ENCODE measurements at regions not wholly inside any gene's neighbourhood (a gene's known extent, or its start where the extent isn't known, plus 50 kb on each side); places are given as distances from the start of the nearest gene placed in this dataset.

GRCh38 chr1:25106976-25107642 lies 125.2 kb downstream of the SYF2 start:
- Histone ChIP-seq H3K27me3 (ENCODE audit: control insufficient read depth in 1 of 2, insufficient read depth in 2 of 2, low read length in 2 of 2) (peaks cover 0 to 3% of the 10 kb centered on the region in 2 donors), H3K36me3 (ENCODE audit: control insufficient read depth in 1 of 2, insufficient read depth in 2 of 2, low read length in 2 of 2) (no peaks in the 10 kb centered on the region), H3K4me3 (ENCODE audit: low read depth in 1 of 2, low read length in 2 of 2) (peak overlapping the region in 1 of 2 donors; percentile 16), H3K9me3 (ENCODE audit: control insufficient read depth in 1 of 2, low read length in 2 of 2) (peaks cover 0 to 8% of the 10 kb centered on the region in 2 donors), H3K27ac (ENCODE audit: low read depth, low read length) (no peak overlapping the region), H3K9ac (ENCODE audit: low read depth in 1 of 2, low read length in 2 of 2) (no peak overlapping the region), H3K4me1 (ENCODE audit: control insufficient read depth in 1 of 2, insufficient read depth in 2 of 2, low read length in 2 of 2) (peaks cover 7 to 14% of the 10 kb centered on the region in 2 donors)

DNA sequence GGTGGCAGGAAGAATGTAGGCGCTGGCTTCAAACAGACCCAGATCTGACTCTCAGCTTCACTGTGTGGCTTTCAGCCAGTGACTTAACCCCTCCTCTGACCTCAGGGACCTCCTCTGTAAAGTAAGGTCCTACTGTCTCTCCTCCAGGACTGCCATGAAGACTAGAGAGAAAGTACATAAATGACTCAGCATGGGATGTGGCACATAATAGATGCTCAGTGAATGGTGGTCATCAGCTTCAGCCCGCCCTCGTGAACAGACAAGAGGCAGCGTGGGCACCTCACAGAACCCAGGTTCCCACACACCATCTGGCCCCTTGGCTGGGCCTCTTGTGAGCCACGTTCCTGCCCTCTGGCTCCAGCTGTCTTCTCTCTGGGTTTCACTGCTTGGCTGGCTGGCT lies 126.0 kb downstream of the SYF2 start:
- H3K4me3 ChIP-seq (ENCODE audit: low read depth in 1 of 2, low read length in 2 of 2) = no peak overlapping the region
- no peak overlapping the region for H3K9ac ChIP-seq (ENCODE audit: low read depth in 1 of 2, low read length in 2 of 2)
- H3K4me1 ChIP-seq (ENCODE audit: control insufficient read depth in 1 of 2, insufficient read depth in 2 of 2, low read length in 2 of 2) = peaks cover 7 to 19% of the 10 kb centered on the region in 2 donors
- H3K27me3 ChIP-seq (ENCODE audit: control insufficient read depth in 1 of 2, insufficient read depth in 2 of 2, low read length in 2 of 2) = peaks cover 0 to 3% of the 10 kb centered on the region in 2 donors
- H3K36me3 ChIP-seq (ENCODE audit: control insufficient read depth in 1 of 2, insufficient read depth in 2 of 2, low read length in 2 of 2) = no peaks in the 10 kb centered on the region
- H3K27ac ChIP-seq (ENCODE audit: low read depth, low read length) = no peak overlapping the region
- peaks cover 0 to 8% of the 10 kb centered on the region in 2 donors for H3K9me3 ChIP-seq (ENCODE audit: control insufficient read depth in 1 of 2, low read length in 2 of 2)

- Histone ChIP-seq H3K9me3 (ENCODE audit: control insufficient read depth in 1 of 2, low read length in 2 of 2) (peaks cover 0 to 8% of the 10 kb centered on the region in 2 donors), H3K4me3 (ENCODE audit: low read depth in 1 of 2, low read length in 2 of 2) (no peak overlapping the region)
Measured at GRCh38 chr1:25105836-25106235, 126.5 kb downstream of the SYF2 start.

GRCh38 chr1:25104932-25105561 lies 127.3 kb downstream of the SYF2 start:
- Histone ChIP-seq H3K9me3 (ENCODE audit: control insufficient read depth in 1 of 2, low read length in 2 of 2) (peaks cover 0 to 8% of the 10 kb centered on the region in 2 donors), H3K4me3 (ENCODE audit: low read depth in 1 of 2, low read length in 2 of 2) (no peak overlapping the region), H3K4me1 (ENCODE audit: control insufficient read depth in 1 of 2, insufficient read depth in 2 of 2, low read length in 2 of 2) (peaks cover 7 to 20% of the 10 kb centered on the region in 2 donors), H3K9ac (ENCODE audit: low read depth in 1 of 2, low read length in 2 of 2) (no peak overlapping the region), H3K27ac (ENCODE audit: low read depth, low read length) (no peak overlapping the region), H3K36me3 (ENCODE audit: control insufficient read depth in 1 of 2, insufficient read depth in 2 of 2, low read length in 2 of 2) (no peaks in the 10 kb centered on the region), H3K27me3 (ENCODE audit: control insufficient read depth in 1 of 2, insufficient read depth in 2 of 2, low read length in 2 of 2) (peaks cover 0 to 3% of the 10 kb centered on the region in 2 donors)

More at GRCh38 chr1:25105836-25106235, 126.5 kb downstream of the SYF2 start:
- Histone ChIP-seq H3K27ac (ENCODE audit: low read depth, low read length) (no peak overlapping the region), H3K4me1 (ENCODE audit: control insufficient read depth in 1 of 2, insufficient read depth in 2 of 2, low read length in 2 of 2) (peaks cover 7 to 20% of the 10 kb centered on the region in 2 donors), H3K27me3 (ENCODE audit: control insufficient read depth in 1 of 2, insufficient read depth in 2 of 2, low read length in 2 of 2) (peaks cover 0 to 3% of the 10 kb centered on the region in 2 donors), H3K9ac (ENCODE audit: low read depth in 1 of 2, low read length in 2 of 2) (no peak overlapping the region), H3K36me3 (ENCODE audit: control insufficient read depth in 1 of 2, insufficient read depth in 2 of 2, low read length in 2 of 2) (no peaks in the 10 kb centered on the region)

DNA sequence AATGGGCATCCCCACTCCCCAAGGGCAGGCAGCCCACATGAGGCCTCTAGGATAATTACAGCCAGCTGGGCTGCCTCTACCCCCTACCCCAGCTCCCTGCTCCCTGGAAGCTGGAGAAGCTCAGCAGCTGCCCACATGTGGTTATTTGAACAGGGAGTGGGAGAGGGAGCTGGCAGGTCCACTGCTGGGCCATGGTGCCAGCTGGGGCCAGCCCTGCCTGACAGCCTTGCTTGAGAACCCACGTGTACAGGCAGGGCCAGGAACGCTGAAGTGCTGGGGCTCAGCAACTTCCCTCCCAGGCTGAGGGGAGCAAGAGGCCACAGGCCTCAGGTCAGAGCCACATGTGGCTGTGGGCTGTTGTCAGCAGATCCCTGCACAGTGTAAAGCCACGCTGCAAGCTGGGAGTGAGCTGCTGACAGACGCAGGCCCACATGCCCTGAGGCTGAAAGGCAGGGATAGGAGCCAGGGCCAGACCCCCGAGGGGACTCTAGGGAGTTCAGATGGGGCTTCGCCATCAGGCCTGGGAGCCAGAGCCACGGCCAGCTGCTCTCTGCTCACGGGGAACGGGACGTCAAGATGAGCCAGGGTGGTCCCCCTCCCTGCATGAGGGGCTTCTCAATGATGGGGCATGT lies 129.0 kb downstream of the SYF2 start:
- Histone ChIP-seq H3K4me1 (ENCODE audit: control insufficient read depth in 1 of 2, insufficient read depth in 2 of 2, low read length in 2 of 2) (peaks cover 13 to 25% of the 10 kb centered on the region in 2 donors), H3K27me3 (ENCODE audit: control insufficient read depth in 1 of 2, insufficient read depth in 2 of 2, low read length in 2 of 2) (peaks cover 0 to 7% of the 10 kb centered on the region in 2 donors), H3K4me3 (ENCODE audit: low read depth in 1 of 2, low read length in 2 of 2) (no peak overlapping the region), H3K36me3 (ENCODE audit: control insufficient read depth in 1 of 2, insufficient read depth in 2 of 2, low read length in 2 of 2) (no peaks in the 10 kb centered on the region), H3K9me3 (ENCODE audit: control insufficient read depth in 1 of 2, low read length in 2 of 2) (no peaks in the 10 kb centered on the region), H3K9ac (ENCODE audit: low read depth in 1 of 2, low read length in 2 of 2) (no peak overlapping the region), H3K27ac (ENCODE audit: low read depth, low read length) (no peak overlapping the region)

- no peaks in the 10 kb centered on the region for H3K36me3 ChIP-seq (ENCODE audit: control insufficient read depth in 1 of 2, insufficient read depth in 2 of 2, low read length in 2 of 2)
- no peak overlapping the region for H3K4me3 ChIP-seq (ENCODE audit: low read depth in 1 of 2, low read length in 2 of 2)
- H3K4me1 ChIP-seq (ENCODE audit: control insufficient read depth in 1 of 2, insufficient read depth in 2 of 2, low read length in 2 of 2) = peaks cover 11 to 15% of the 10 kb centered on the region in 2 donors
- H3K9ac ChIP-seq (ENCODE audit: low read depth in 1 of 2, low read length in 2 of 2) = no peak overlapping the region
- no peaks in the 10 kb centered on the region for H3K9me3 ChIP-seq (ENCODE audit: control insufficient read depth in 1 of 2, low read length in 2 of 2)
- peaks cover 0 to 7% of the 10 kb centered on the region in 2 donors for H3K27me3 ChIP-seq (ENCODE audit: control insufficient read depth in 1 of 2, insufficient read depth in 2 of 2, low read length in 2 of 2)
- H3K27ac ChIP-seq (ENCODE audit: low read depth, low read length) = no peak overlapping the region
Measured at GRCh38 chr1:25100151-25100833, 132.0 kb downstream of the SYF2 start.

- no peak overlapping the region for H3K27ac ChIP-seq (ENCODE audit: low read depth, low read length)
- peaks cover 0 to 3% of the 10 kb centered on the region in 2 donors for H3K27me3 ChIP-seq (ENCODE audit: control insufficient read depth in 1 of 2, insufficient read depth in 2 of 2, low read length in 2 of 2)
- peak overlapping the region in 1 of 2 donors; percentile 9 for H3K4me3 ChIP-seq (ENCODE audit: low read depth in 1 of 2, low read length in 2 of 2)
- H3K9me3 ChIP-seq (ENCODE audit: control insufficient read depth in 1 of 2, low read length in 2 of 2) = no peaks in the 10 kb centered on the region
- no peaks in the 10 kb centered on the region for H3K36me3 ChIP-seq (ENCODE audit: control insufficient read depth in 1 of 2, insufficient read depth in 2 of 2, low read length in 2 of 2)
- no peak overlapping the region for H3K9ac ChIP-seq (ENCODE audit: low read depth in 1 of 2, low read length in 2 of 2)
- peaks cover 11 to 15% of the 10 kb centered on the region in 2 donors for H3K4me1 ChIP-seq (ENCODE audit: control insufficient read depth in 1 of 2, insufficient read depth in 2 of 2, low read length in 2 of 2)
Measured at GRCh38 chr1:25099343-25099951, 132.9 kb downstream of the SYF2 start.

GRCh38 chr1:25098717-25099116 lies 133.6 kb downstream of the SYF2 start:
- H3K4me3 ChIP-seq (ENCODE audit: low read depth in 1 of 2, low read length in 2 of 2) = no peak overlapping the region
- no peak overlapping the region for H3K27ac ChIP-seq (ENCODE audit: low read depth, low read length)
- no peaks in the 10 kb centered on the region for H3K36me3 ChIP-seq (ENCODE audit: control insufficient read depth in 1 of 2, insufficient read depth in 2 of 2, low read length in 2 of 2)
- no peaks in the 10 kb centered on the region for H3K9me3 ChIP-seq (ENCODE audit: control insufficient read depth in 1 of 2, low read length in 2 of 2)
- peaks cover 0 to 3% of the 10 kb centered on the region in 2 donors for H3K27me3 ChIP-seq (ENCODE audit: control insufficient read depth in 1 of 2, insufficient read depth in 2 of 2, low read length in 2 of 2)
- H3K4me1 ChIP-seq (ENCODE audit: control insufficient read depth in 1 of 2, insufficient read depth in 2 of 2, low read length in 2 of 2) = peaks cover 11 to 15% of the 10 kb centered on the region in 2 donors
- H3K9ac ChIP-seq (ENCODE audit: low read depth in 1 of 2, low read length in 2 of 2) = no peak overlapping the region

- Histone ChIP-seq H3K36me3 (ENCODE audit: control insufficient read depth in 1 of 2, insufficient read depth in 2 of 2, low read length in 2 of 2) (no peaks in the 10 kb centered on the region), H3K4me1 (ENCODE audit: control insufficient read depth in 1 of 2, insufficient read depth in 2 of 2, low read length in 2 of 2) (peaks cover 8 to 15% of the 10 kb centered on the region in 2 donors), H3K4me3 (ENCODE audit: low read depth in 1 of 2, low read length in 2 of 2) (no peak overlapping the region), H3K9me3 (ENCODE audit: control insufficient read depth in 1 of 2, low read length in 2 of 2) (no peaks in the 10 kb centered on the region), H3K9ac (ENCODE audit: low read depth in 1 of 2, low read length in 2 of 2) (no peak overlapping the region), H3K27ac (ENCODE audit: low read depth, low read length) (no peak overlapping the region), H3K27me3 (ENCODE audit: control insufficient read depth in 1 of 2, insufficient read depth in 2 of 2, low read length in 2 of 2) (peaks cover 0 to 3% of the 10 kb centered on the region in 2 donors)
Measured at GRCh38 chr1:25096307-25097150, 135.8 kb downstream of the SYF2 start.

Measured in duodenal mucosa (tissue), 2 donors.